Endothelial cell of umbilical vein (primary cell): ENCODE measurements at regions not wholly inside any gene's neighbourhood (a gene's known extent, or its start where the extent isn't known, plus 50 kb on each side); places are given as distances from the start of the nearest gene placed in this dataset.
"Not testable (repeated sequence)": the region's sequence is repeated elsewhere in the genome, so short reads cannot be mapped to it uniquely, and the experiment has no call there.

ENCODE experiments used
- BruUV-seq: library from RNA; stranded (reverse); fragments of 400-500 nt; replicated peaks from 2 replicates; lab custom pipeline; 2021; lab: Mats Ljungman, UMichigan
- CTCF ChIA-PET: fragments of 300-600, 350-600 bp; sonication (Branson Sonifier 250); formaldehyde crosslinking; loops from one replicate; lab custom pipeline; 2021; ENCODE audit warnings: antibody characterized with exemption, inconsistent platforms; lab: Charles Lee
- POLR2A ChIA-PET: fragments of 300-600, 350-600 bp; sonication (Branson Sonifier 250); formaldehyde crosslinking; loops from one replicate; lab custom pipeline; 2021; ENCODE audit warnings: antibody characterized with exemption, inconsistent platforms; lab: Charles Lee
- DNase-seq: peaks from one replicate; pipeline ENCODE4 v3.0.0-alpha.2; 2011; ENCODE audit warnings: low read depth, low spot score
- FAIRE-seq: peaks from 2 replicates; lab custom pipeline; 2011; peaks lifted over from hg19 to GRCh38; lab: Jason Lieb, UNC
- H2AFZ ChIP-seq: 2 replicates; pipeline ENCODE4 v1.6.0; 2012; ENCODE audit warnings: low read depth, low read length, control low read depth, inconsistent platforms
- H3K27ac ChIP-seq: 2 replicates; pipeline ENCODE4 v1.5.1; 2011; ENCODE audit warnings: low read depth, mild to moderate bottlenecking, control low read depth, low read length, moderate library complexity; ENCODE audit not compliant: insufficient read depth
- H3K27me3 ChIP-seq, 2 experiments: 2 replicates each; pipeline versions ENCODE4 v1.6.0 to v1.6.1; 2011; ENCODE audit warnings: low read length in 2 of 2, mixed read lengths in 1 of 2; ENCODE audit not compliant: control insufficient read depth in 2 of 2, insufficient read depth in 2 of 2
- H3K36me3 ChIP-seq, 2 experiments: 2 replicates in 1 of 2; 3 replicates in 1 of 2; pipeline ENCODE4 v1.5.1; 2011; ENCODE audit warnings: low read length in 2 of 2, mild to moderate bottlenecking in 1 of 2, moderate library complexity in 1 of 2; ENCODE audit not compliant: control insufficient read depth in 2 of 2, insufficient read depth in 2 of 2; ENCODE audit errors: extremely low read depth in 1 of 2
- H3K4me1 ChIP-seq: 3 replicates; pipeline ENCODE4 v1.5.1; 2011; ENCODE audit warnings: mild to moderate bottlenecking, low read length; ENCODE audit not compliant: control insufficient read depth, insufficient read depth; ENCODE audit errors: extremely low read depth
- H3K4me2 ChIP-seq: 2 replicates; pipeline ENCODE4 v1.6.1; 2011; ENCODE audit warnings: low read length, control low read depth, mixed read lengths; ENCODE audit not compliant: insufficient read depth
- H3K4me3 ChIP-seq, 3 experiments: fragments of 200-600 bp in 1 of 3; sonication (generic), shearing (Covaris generic) in 1 of 3; replicated peaks in 1 of 3; 2 replicates each; pipeline ENCODE4 v1.5.1; 2011 to 2016; ENCODE audit warnings: control low read depth in 3 of 3, low read length in 3 of 3, mild to moderate bottlenecking in 2 of 3, inconsistent platforms in 1 of 3, low read depth in 1 of 3, moderate library complexity in 1 of 3; ENCODE audit not compliant: insufficient read depth in 1 of 3
- H3K79me2 ChIP-seq: 2 replicates; pipeline ENCODE4 v1.6.0; 2012; ENCODE audit warnings: low read length, inconsistent platforms; ENCODE audit not compliant: control insufficient read depth, insufficient read depth
- H3K9ac ChIP-seq: replicated peaks from 2 replicates; pipeline ENCODE3; 2011; ENCODE audit warnings: low read length, control low read depth; ENCODE audit not compliant: insufficient read depth; ENCODE audit errors: extremely low read depth
- H3K9me1 ChIP-seq: replicated peaks from 3 replicates; pipeline ENCODE4 v1.6.0; 2011; ENCODE audit warnings: mild to moderate bottlenecking, low read length; ENCODE audit not compliant: control insufficient read depth, insufficient read depth; ENCODE audit errors: extremely low read depth
- H3K9me3 ChIP-seq: replicated peaks from 2 replicates; pipeline ENCODE4 v1.5.1; 2012; ENCODE audit warnings: low read length, inconsistent platforms; ENCODE audit not compliant: control insufficient read depth, insufficient read depth
- H4K20me1 ChIP-seq: replicated peaks from 2 replicates; pipeline ENCODE3; 2011; ENCODE audit warnings: mild to moderate bottlenecking, low read length; ENCODE audit not compliant: control insufficient read depth, insufficient read depth; ENCODE audit errors: extremely low read depth
- EZH2 ChIP-seq: IDR thresholded peaks from 2 replicates; pipeline ENCODE4 v1.6.1; 2012; ENCODE audit warnings: borderline replicate concordance, low read depth, mild to moderate bottlenecking, moderate library complexity, low read length, inconsistent platforms; ENCODE audit not compliant: severe bottlenecking
- GATA2 ChIP-seq: IDR thresholded peaks from 2 replicates; pipeline ENCODE4 v1.7.0; 2011; ENCODE audit warnings: low read depth, mild to moderate bottlenecking, moderate library complexity, mixed read lengths, low read length; ENCODE audit not compliant: insufficient read length, insufficient read depth
- JUN ChIP-seq: IDR thresholded peaks from 2 replicates; pipeline ENCODE4 v1.6.1; 2011; ENCODE audit warnings: borderline replicate concordance, low read depth; ENCODE audit not compliant: insufficient read length, insufficient read depth
- MAX ChIP-seq: IDR thresholded peaks from 2 replicates; pipeline ENCODE4 v1.6.1; 2011; ENCODE audit not compliant: insufficient read depth, insufficient read length
- MYC ChIP-seq: IDR thresholded peaks from one replicate; pipeline ENCODE4 v1.6.1; 2011; ENCODE audit warnings: mild to moderate bottlenecking, low read depth, low read length
- POLR2AphosphoS5 ChIP-seq: IDR thresholded peaks from 2 replicates; pipeline ENCODE4 v1.6.1; 2012; ENCODE audit warnings: low read depth, mild to moderate bottlenecking, control low read depth, low read length, moderate library complexity; ENCODE audit not compliant: insufficient read depth
- dilution Hi-C: fragments of 300-500 bp; cut with MboI; formaldehyde crosslinking; loops from one replicate; pipeline ENCODE4 v1.15.0; 2019; ENCODE audit warnings: low sequenced_read_pairs; ENCODE audit not compliant: extremely low pct_ligation_motif_present
- intact Hi-C: fragments of 100-400 bp; cut with micrococcal nuclease; formaldehyde crosslinking; loops from one replicate; pipeline ENCODE4 v1.10.0; 2022
- TF ChIP-seq, protein P1 (sequence below), 2 donors: IDR thresholded peaks; 1 replicate in 1 of 2; 2 replicates in 1 of 2; pipeline ENCODE4 v1.5.1; 2011; ENCODE audit warnings: low read length in 2 of 2, mild to moderate bottlenecking in 2 of 2, moderate library complexity in 2 of 2, control low read depth in 1 of 2, inconsistent platforms in 1 of 2, low read depth in 1 of 2; ENCODE audit not compliant: insufficient read depth in 1 of 2; ENCODE audit errors: extremely low read depth in 1 of 2

DNA sequence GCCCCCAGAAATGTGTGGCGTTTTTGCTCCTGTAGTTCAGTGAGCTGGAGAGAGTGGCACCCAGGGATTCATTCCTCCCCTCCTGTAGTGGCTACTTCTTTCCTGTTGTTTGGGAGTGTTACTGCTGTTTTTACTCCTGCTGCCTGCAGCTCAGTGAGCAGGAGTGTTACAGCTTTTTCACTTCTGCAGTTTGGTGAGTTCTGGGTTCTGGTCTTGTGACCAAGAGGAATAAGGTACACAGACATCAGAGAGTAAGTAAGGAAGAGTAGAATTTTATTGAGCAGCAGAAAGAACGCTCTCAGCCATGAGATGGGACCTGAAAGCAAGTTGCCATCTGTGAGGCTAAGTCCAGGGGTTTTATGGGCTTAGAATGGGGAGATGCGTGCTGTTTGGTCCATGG is 966.3 kb upstream of the CITED2 start:
- Histone ChIP-seq H3K36me3 (no peaks in the 10 kb centered on the region), H3K4me2 (no peak overlapping the region), H3K79me2 (no peaks in the 10 kb centered on the region), H3K27me3 (no peaks in the 10 kb centered on the region), H3K27ac (no peak overlapping the region), H3K9me1 (no peaks in the 10 kb centered on the region), H3K9me3 (no peaks in the 10 kb centered on the region), H3K9ac (no peak overlapping the region), H3K4me3 (no peak overlapping the region), H2AFZ (no peak overlapping the region), H3K4me1 (peaks cover 22% of the 10 kb centered on the region), H4K20me1 (no peaks in the 10 kb centered on the region)
- ChIA-PET POLR2A (no interaction called here), CTCF (no interaction called here)
- TF ChIP-seq JUN (no peak), MAX (no peak), GATA2 (no peak), MYC (no peak), POLR2AphosphoS5 (no peak), EZH2 (no peak)
- TF ChIP-seq, protein P1, sequence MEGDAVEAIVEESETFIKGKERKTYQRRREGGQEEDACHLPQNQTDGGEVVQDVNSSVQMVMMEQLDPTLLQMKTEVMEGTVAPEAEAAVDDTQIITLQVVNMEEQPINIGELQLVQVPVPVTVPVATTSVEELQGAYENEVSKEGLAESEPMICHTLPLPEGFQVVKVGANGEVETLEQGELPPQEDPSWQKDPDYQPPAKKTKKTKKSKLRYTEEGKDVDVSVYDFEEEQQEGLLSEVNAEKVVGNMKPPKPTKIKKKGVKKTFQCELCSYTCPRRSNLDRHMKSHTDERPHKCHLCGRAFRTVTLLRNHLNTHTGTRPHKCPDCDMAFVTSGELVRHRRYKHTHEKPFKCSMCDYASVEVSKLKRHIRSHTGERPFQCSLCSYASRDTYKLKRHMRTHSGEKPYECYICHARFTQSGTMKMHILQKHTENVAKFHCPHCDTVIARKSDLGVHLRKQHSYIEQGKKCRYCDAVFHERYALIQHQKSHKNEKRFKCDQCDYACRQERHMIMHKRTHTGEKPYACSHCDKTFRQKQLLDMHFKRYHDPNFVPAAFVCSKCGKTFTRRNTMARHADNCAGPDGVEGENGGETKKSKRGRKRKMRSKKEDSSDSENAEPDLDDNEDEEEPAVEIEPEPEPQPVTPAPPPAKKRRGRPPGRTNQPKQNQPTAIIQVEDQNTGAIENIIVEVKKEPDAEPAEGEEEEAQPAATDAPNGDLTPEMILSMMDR (IDR thresholded peaks at IDR 0.05; ENCODE audit: extremely low read depth in 1 of 2, insufficient read depth in 1 of 2, low read depth in 1 of 2, low read length in 2 of 2) = no peak
- dilution Hi-C loops (no loop called here), intact Hi-C loops (no loop called here)
- DNase-seq = no peak
- BruUV-seq = no TSS peak
- no peak for FAIRE-seq

- H3K4me3 ChIP-seq, H3K9ac ChIP-seq, POLR2A ChIA-PET, H2AFZ ChIP-seq, intact Hi-C loops, BruUV-seq, FAIRE-seq, CTCF ChIA-PET, H3K4me2 ChIP-seq, dilution Hi-C loops, H4K20me1 ChIP-seq, H3K9me3 ChIP-seq, H3K9me1 ChIP-seq, DNase-seq, H3K27me3 ChIP-seq, H3K79me2 ChIP-seq, H3K27ac ChIP-seq, H3K4me1 ChIP-seq, H3K36me3 ChIP-seq: not testable (repeated sequence)
Observed at GRCh38 chr6:140339084-140339483, 964.6 kb upstream of the CITED2 start.
